ENCODE measurements at regions not wholly inside any gene's neighbourhood (a gene's known extent, or its start where the extent isn't known, plus 50 kb on each side); places are given as distances from the start of the nearest gene placed in this dataset.

- TF ChIP-seq CTCF (IDR thresholded peaks at IDR 0.05 in 8 of 11, conservative IDR thresholded peaks at IDR 0.05 in 3 of 11) (no peak), POLR2A (IDR thresholded peaks at IDR 0.05) (no peak), POLR2AphosphoS5 (IDR thresholded peaks at IDR 0.05) (no peak)
Observed at GRCh38 chr22:22984967-22985366, 85.4 kb upstream of the GNAZ start.
